DMS153 (cell line): ENCODE measurements at regions not wholly inside any gene's neighbourhood (a gene's known extent, or its start where the extent isn't known, plus 50 kb on each side); places are given as distances from the start of the nearest gene placed in this dataset.
"Not testable (repeated sequence)": the region's sequence is repeated elsewhere in the genome, so short reads cannot be mapped to it uniquely, and the experiment has no call there.

Source experiments
- DNase-seq: peaks from one replicate; lab custom pipeline; 2025; lab: John Stamatoyannopoulos, UW

DNA sequence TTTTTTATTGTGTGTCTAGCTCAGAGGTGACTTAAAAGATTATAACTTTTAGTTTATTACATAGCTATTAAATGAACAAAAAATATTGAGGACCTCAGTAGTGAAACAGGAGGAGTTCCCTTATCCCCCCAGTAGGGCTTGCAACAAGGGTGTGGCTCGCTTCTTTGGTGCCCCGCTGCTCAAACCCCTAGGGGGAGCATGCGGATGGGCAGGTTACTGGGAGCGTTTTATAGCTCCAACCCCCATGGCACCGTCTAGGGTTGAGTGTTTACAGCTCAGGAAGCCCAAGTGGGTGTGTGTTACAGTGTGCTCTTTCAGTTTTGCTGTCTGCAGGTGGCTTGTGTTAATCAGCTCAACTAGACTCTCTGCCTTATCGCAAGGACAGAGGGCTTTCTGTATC lies 1513.7 kb downstream of the GRIK2 start:
- peak; percentile 31 for DNase-seq

DNA sequence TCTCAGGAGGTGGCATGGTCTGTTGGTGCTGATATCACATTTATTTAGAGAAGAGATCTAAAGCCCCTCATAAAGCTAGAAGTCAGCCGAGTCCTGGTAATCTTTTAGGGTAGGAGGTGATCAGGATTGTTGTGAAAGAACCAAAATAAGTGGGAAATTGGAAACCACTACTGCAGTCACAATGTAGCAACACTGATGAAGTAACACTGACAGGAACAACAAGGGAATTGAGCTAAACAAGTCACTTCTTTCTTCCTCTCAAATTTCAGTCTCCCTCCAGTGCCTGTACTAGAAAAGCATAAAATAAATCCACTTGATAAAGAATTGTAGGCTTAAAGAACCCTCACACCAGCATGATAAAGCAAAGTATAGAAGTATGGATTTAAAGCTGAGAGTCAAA lies 1509.0 kb downstream of the GRIK2 start:
- DNase-seq, result no peak

DNA sequence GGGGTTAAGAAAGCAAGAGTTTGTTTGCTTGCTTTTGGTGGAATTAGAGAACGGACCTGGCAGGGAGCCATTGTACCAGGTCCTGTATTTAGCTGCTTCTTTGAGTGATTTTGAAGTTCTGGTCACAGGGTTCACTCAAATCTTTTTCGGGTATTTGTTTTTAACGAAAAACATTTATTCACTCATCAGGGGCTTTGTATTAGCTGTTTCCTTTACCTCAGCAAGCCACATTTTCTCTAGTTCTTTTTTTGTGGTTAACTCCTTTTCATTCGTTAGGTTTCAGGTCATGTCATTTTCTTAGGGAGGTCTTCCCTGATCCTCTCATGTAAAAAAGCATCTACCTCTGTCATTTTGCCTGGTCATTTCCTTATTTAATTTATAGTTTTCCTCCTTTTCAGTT lies 1502.2 kb downstream of the GRIK2 start:
- DNase-seq, result no peak

- DNase-seq, result no peak
These were observed 1491.7 kb downstream of the GRIK2 start for GRCh38 chr6:102885165-102885564.

- no peak for DNase-seq
These were observed 1459.9 kb downstream of the GRIK2 start for GRCh38 chr6:102853249-102853955.

- DNase-seq, result no peak
These were observed 1455.3 kb downstream of the GRIK2 start for GRCh38 chr6:102848796-102849195.

DNA sequence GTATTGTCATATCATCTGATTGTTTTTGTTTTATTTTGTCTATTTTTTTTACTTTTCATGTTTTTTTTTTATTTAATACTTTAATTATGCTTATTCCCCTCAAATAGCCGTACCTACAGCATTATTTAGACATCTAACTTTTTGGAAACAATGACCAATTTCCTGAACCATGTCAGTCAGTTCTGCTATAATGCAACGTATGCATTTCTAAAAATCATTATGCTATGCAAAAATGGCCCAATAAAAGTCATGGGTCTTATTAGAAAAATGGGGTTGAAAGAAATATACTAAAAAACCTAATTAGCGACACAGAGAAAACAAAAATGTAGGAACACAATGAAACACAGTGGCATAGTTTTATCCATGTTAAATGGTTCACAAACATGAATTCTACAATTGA lies 1454.7 kb downstream of the GRIK2 start:
- no peak for DNase-seq

DNA sequence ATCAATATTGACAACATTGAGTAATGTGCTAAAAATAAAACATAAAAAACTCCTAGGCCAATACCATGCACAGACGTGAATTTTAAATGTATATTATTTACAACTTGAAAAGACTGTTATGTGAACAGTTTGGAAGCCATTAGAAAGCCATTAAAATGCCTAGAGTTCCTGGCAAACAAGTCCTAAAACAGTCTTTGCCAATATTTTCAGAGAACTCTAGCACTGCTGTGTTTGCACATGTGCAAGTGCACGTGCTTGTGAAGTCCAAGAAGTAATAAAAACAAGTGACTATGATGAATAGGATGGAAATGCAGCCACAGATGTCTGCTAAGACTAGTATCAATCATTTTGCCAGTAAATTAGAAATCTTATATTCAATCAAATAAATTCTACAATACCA lies 1447.6 kb downstream of the GRIK2 start:
- no peak for DNase-seq

- no peak for DNase-seq
These were observed 1438.5 kb downstream of the GRIK2 start for GRCh38 chr6:102832021-102832420.

DNA sequence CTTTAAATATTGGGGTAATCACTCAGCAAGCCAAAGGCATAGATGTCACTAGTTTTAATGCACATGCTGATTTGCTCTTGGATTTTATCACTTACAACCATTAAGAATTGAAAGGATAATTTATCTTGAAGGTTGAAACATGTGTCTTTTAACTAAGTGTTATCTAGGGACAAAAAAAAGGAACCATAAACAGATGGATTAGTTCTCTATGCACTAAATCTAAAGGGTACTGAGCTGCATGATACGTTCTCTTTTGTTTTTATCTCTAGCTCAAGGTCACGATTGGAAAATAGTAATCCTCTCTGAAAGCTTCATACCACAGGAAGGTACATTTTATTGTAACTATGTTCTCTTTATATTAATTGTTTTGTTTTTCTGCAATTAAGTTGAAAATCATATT lies 1426.6 kb downstream of the GRIK2 start:
- DNase-seq, result no peak

DNA sequence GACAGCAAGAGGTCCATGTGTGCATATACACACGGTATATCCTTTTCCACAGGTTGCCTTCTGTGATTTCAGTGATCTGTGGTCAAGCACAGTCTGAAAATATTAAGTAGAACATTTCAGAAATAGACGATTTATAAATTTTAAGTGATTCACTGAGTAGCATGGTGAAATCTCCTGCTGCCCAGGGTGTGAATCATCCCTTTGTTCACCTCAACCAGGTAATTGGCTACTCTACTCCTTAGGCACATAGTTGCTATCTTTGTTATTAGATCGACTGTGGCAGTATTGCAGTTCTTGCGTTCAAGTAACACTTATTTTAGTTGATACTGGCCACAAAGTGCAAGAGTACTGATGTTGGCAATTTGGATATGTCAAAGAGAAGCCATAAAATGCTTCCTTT lies 1421.7 kb downstream of the GRIK2 start:
- DNase-seq, result no peak

GRCh38 chr6:102813489-102814275 lies 1420.2 kb downstream of the GRIK2 start:
- no peak for DNase-seq

- no peak for DNase-seq
These were observed 1418.7 kb downstream of the GRIK2 start for GRCh38 chr6:102812242-102812641.

GRCh38 chr6:102808944-102809505 lies 1415.5 kb downstream of the GRIK2 start:
- not testable (repeated sequence) for DNase-seq

DNA sequence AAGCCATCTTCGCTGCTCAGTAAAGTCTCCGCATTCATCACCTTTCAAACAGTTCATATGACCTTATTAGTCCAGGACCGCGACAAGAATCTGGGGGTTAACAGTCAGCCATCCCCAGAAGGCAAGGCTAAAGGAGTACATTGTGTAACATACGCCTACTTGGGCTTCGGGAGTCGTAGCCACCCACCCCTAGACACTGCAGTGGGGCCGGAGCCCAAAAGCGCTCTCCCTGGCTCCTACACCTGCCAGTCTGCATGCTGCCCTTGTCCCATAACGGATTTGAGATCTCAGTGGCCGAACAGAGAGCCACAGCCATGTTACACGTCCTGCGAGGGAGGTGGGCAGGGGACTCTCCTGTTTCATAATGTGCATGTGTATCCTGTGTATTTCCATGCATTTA lies 1405.5 kb downstream of the GRIK2 start:
- DNase-seq, result no peak

GRCh38 chr6:102798636-102799035 lies 1405.1 kb downstream of the GRIK2 start:
- DNase-seq, result peak; percentile 41

DNA sequence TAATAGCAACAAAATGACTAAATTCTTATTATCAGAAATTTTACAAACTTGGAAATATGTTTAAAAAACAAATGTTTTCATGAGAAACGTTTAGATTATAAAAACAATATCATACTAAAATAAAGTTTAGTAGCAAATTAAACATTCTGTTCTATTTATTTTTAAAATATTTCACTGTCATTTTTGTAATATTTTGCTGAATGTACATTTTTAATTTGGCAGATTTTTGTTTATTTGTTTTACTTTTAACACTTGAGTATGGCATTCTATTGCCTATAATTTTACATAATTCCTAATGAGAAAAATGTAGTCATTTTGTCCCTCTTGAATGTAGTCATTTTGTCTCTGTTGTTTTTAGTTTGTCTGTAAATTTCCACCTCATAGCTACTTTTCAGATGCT lies 1400.2 kb downstream of the GRIK2 start:
- DNase-seq, result no peak

- DNase-seq, result no peak
These were observed 1380.8 kb downstream of the GRIK2 start for GRCh38 chr6:102774326-102774725.

DNA sequence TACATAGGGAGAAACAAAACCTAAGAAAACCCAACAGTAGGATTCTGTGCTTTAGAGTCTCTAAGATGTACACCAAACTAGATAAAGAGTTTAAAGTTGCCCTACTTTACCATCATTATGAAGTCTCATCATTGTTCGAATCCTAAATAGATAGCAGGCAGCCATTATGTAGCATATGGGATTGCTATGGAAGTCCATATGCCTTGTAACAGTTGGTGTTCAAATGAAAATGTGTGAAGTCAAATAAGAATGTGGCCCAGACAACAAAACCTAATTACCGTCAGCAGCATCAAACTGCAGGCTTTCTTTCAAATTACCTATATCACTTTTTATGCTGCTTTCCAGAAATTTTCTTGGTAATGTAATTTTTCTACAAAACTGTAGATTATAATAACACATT lies 1380.1 kb downstream of the GRIK2 start:
- no peak for DNase-seq

DNA sequence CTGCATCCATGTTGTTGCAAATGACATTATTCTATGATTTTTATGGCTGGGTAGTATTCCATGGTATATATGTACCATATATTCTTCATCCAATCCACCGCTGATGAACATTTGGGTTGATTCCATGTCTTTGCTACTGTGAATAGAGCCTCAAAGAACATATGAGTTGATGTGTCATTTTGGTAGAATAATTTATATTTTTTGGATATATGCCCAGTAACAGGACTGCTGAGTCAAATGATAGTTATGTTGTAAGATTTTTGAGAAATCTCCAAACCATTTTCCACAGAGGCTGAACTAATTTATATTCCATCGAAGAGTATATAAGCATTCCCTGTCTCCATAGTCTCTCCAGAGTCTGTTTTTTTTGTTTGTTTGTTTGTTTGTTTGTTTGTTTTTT lies 1373.5 kb downstream of the GRIK2 start:
- DNase-seq, result no peak

GRCh38 chr6:102764317-102764716 lies 1370.8 kb downstream of the GRIK2 start:
- no peak for DNase-seq

- DNase-seq, result no peak
These were observed 1370.4 kb downstream of the GRIK2 start for GRCh38 chr6:102763891-102764290.

- DNase-seq, result no peak
These were observed 1368.4 kb downstream of the GRIK2 start for GRCh38 chr6:102761872-102762271.
